ENCODE measurements at regions not wholly inside any gene's neighbourhood (a gene's known extent, or its start where the extent isn't known, plus 50 kb on each side); places are given as distances from the start of the nearest gene placed in this dataset.

- H3K27me3 Mint-ChIP-seq = peaks cover 6% of the 10 kb centered on the region
- H3K36me3 Mint-ChIP-seq = peaks cover 3% of the 10 kb centered on the region
- H3K4me1 Mint-ChIP-seq = peaks cover under 1 to 3% (median 3%) of the 10 kb centered on the region in 3 donors
- H3K9me3 Mint-ChIP-seq = peaks cover 0 to 1% (median 0%) of the 10 kb centered on the region in 3 donors
- no peak overlapping the region for H3K4me3 Mint-ChIP-seq
- no peak overlapping the region for H3K27ac Mint-ChIP-seq
Observed at GRCh38 chr15:52975941-52976449, 185.9 kb upstream of the ONECUT1 start.

GRCh38 chr15:52963865-52964264 is 173.7 kb upstream of the ONECUT1 start:
- H3K27ac Mint-ChIP-seq = no peak overlapping the region
- peaks cover 0 to 5% (median 4%) of the 10 kb centered on the region in 3 donors for H3K9me3 Mint-ChIP-seq
- H3K27me3 Mint-ChIP-seq = peaks cover 4% of the 10 kb centered on the region
- H3K4me3 Mint-ChIP-seq = no peak overlapping the region
- H3K4me1 Mint-ChIP-seq = no peaks in the 10 kb centered on the region
- H3K36me3 Mint-ChIP-seq = no peaks in the 10 kb centered on the region

GRCh38 chr15:52960283-52960682 is 170.1 kb upstream of the ONECUT1 start:
- Mint-ChIP-seq H3K4me1 (no peaks in the 10 kb centered on the region), H3K9me3 (peaks cover 0 to 5% (median 0%) of the 10 kb centered on the region in 3 donors), H3K36me3 (no peaks in the 10 kb centered on the region), H3K4me3 (no peak overlapping the region), H3K27ac (no peak overlapping the region), H3K27me3 (peaks cover 6% of the 10 kb centered on the region)

- H3K27me3 Mint-ChIP-seq = peaks cover 9% of the 10 kb centered on the region
- H3K27ac Mint-ChIP-seq = no peak overlapping the region
- peaks cover 1% of the 10 kb centered on the region for H3K36me3 Mint-ChIP-seq
- H3K4me3 Mint-ChIP-seq = no peak overlapping the region
- peaks cover 0 to 1% (median 0%) of the 10 kb centered on the region in 3 donors for H3K4me1 Mint-ChIP-seq
- H3K9me3 Mint-ChIP-seq = peaks cover 0 to 2% (median 1%) of the 10 kb centered on the region in 3 donors
Observed at GRCh38 chr15:52943746-52944145, 153.6 kb upstream of the ONECUT1 start.

GRCh38 chr15:52936489-52936888 is 146.4 kb upstream of the ONECUT1 start:
- no peaks in the 10 kb centered on the region for H3K4me1 Mint-ChIP-seq
- peaks cover 0 to 4% (median 4%) of the 10 kb centered on the region in 3 donors for H3K9me3 Mint-ChIP-seq
- H3K27ac Mint-ChIP-seq = no peak overlapping the region
- H3K27me3 Mint-ChIP-seq = peaks cover 7% of the 10 kb centered on the region
- no peaks in the 10 kb centered on the region for H3K36me3 Mint-ChIP-seq
- H3K4me3 Mint-ChIP-seq = no peak overlapping the region

- Mint-ChIP-seq H3K9me3 (peaks cover 3 to 5% (median 3%) of the 10 kb centered on the region in 3 donors), H3K27ac (no peak overlapping the region), H3K4me3 (no peak overlapping the region), H3K36me3 (no peaks in the 10 kb centered on the region), H3K27me3 (no peaks in the 10 kb centered on the region), H3K4me1 (no peaks in the 10 kb centered on the region)
Observed at GRCh38 chr15:52925130-52925529, 135.0 kb upstream of the ONECUT1 start.

GRCh38 chr15:52924630-52925029 is 134.5 kb upstream of the ONECUT1 start:
- H3K4me1 Mint-ChIP-seq = no peaks in the 10 kb centered on the region
- H3K36me3 Mint-ChIP-seq = no peaks in the 10 kb centered on the region
- no peaks in the 10 kb centered on the region for H3K27me3 Mint-ChIP-seq
- no peak overlapping the region for H3K27ac Mint-ChIP-seq
- no peak overlapping the region for H3K4me3 Mint-ChIP-seq
- peaks cover 4 to 5% (median 5%) of the 10 kb centered on the region in 3 donors for H3K9me3 Mint-ChIP-seq

- peaks cover 1 to 5% (median 5%) of the 10 kb centered on the region in 3 donors for H3K9me3 Mint-ChIP-seq
- H3K4me1 Mint-ChIP-seq = no peaks in the 10 kb centered on the region
- H3K4me3 Mint-ChIP-seq = no peak overlapping the region
Observed at GRCh38 chr15:52923626-52924025, 133.5 kb upstream of the ONECUT1 start.

GRCh38 chr15:52922871-52923270 is 132.7 kb upstream of the ONECUT1 start:
- Mint-ChIP-seq H3K9me3 (peaks cover 1 to 5% (median 5%) of the 10 kb centered on the region in 3 donors), H3K27ac (no peak overlapping the region), H3K27me3 (peaks cover 3% of the 10 kb centered on the region), H3K4me1 (no peaks in the 10 kb centered on the region), H3K36me3 (no peaks in the 10 kb centered on the region), H3K4me3 (no peak overlapping the region)

More at GRCh38 chr15:52923626-52924025, 133.5 kb upstream of the ONECUT1 start:
- H3K36me3 Mint-ChIP-seq = no peaks in the 10 kb centered on the region
- peaks cover 3% of the 10 kb centered on the region for H3K27me3 Mint-ChIP-seq
- H3K27ac Mint-ChIP-seq = no peak overlapping the region

- Mint-ChIP-seq H3K4me3 (no peak overlapping the region), H3K27ac (peak overlapping the region in 1 of 3 donors; percentile 84), H3K9me3 (peaks cover 0 to 4% (median 0%) of the 10 kb centered on the region in 3 donors), H3K4me1 (peaks cover 0 to 7% (median 0%) of the 10 kb centered on the region in 3 donors), H3K36me3 (no peaks in the 10 kb centered on the region), H3K27me3 (peaks cover 6% of the 10 kb centered on the region)
Observed at GRCh38 chr15:52912172-52912571, 122.0 kb upstream of the ONECUT1 start.

- H3K27ac Mint-ChIP-seq = no peak overlapping the region
- peaks cover 3% of the 10 kb centered on the region for H3K27me3 Mint-ChIP-seq
- no peaks in the 10 kb centered on the region for H3K36me3 Mint-ChIP-seq
- no peaks in the 10 kb centered on the region for H3K4me1 Mint-ChIP-seq
- H3K9me3 Mint-ChIP-seq = peaks cover 0 to 5% (median 0%) of the 10 kb centered on the region in 3 donors
- H3K4me3 Mint-ChIP-seq = no peak overlapping the region
Observed at GRCh38 chr15:52893338-52893737, 103.2 kb upstream of the ONECUT1 start.

- Mint-ChIP-seq H3K4me1 (no peaks in the 10 kb centered on the region), H3K27me3 (peaks cover 5% of the 10 kb centered on the region)
Observed at GRCh38 chr15:52879904-52880303, 89.8 kb upstream of the ONECUT1 start.

GRCh38 chr15:52879145-52879544 is 89.0 kb upstream of the ONECUT1 start:
- no peaks in the 10 kb centered on the region for H3K36me3 Mint-ChIP-seq
- peaks cover 5% of the 10 kb centered on the region for H3K27me3 Mint-ChIP-seq
- H3K27ac Mint-ChIP-seq = no peak overlapping the region
- H3K4me3 Mint-ChIP-seq = no peak overlapping the region
- H3K9me3 Mint-ChIP-seq = no peaks in the 10 kb centered on the region
- no peaks in the 10 kb centered on the region for H3K4me1 Mint-ChIP-seq

More at GRCh38 chr15:52879904-52880303, 89.8 kb upstream of the ONECUT1 start:
- H3K27ac Mint-ChIP-seq = no peak overlapping the region
- no peak overlapping the region for H3K4me3 Mint-ChIP-seq
- no peaks in the 10 kb centered on the region for H3K9me3 Mint-ChIP-seq
- no peaks in the 10 kb centered on the region for H3K36me3 Mint-ChIP-seq

GRCh38 chr15:52876991-52877663 is 87.0 kb upstream of the ONECUT1 start:
- no peaks in the 10 kb centered on the region for H3K9me3 Mint-ChIP-seq
- H3K4me3 Mint-ChIP-seq = no peak overlapping the region
- H3K36me3 Mint-ChIP-seq = no peaks in the 10 kb centered on the region
- H3K27me3 Mint-ChIP-seq = peaks cover 5% of the 10 kb centered on the region
- H3K27ac Mint-ChIP-seq = no peak overlapping the region
- H3K4me1 Mint-ChIP-seq = no peaks in the 10 kb centered on the region

- H3K36me3 Mint-ChIP-seq = no peaks in the 10 kb centered on the region
- H3K27me3 Mint-ChIP-seq = peaks cover 7% of the 10 kb centered on the region
- peaks cover 0 to 2% (median 0%) of the 10 kb centered on the region in 3 donors for H3K9me3 Mint-ChIP-seq
- no peaks in the 10 kb centered on the region for H3K4me1 Mint-ChIP-seq
- no peak overlapping the region for H3K27ac Mint-ChIP-seq
- no peak overlapping the region for H3K4me3 Mint-ChIP-seq
Observed at GRCh38 chr15:52872036-52872818, 82.1 kb upstream of the ONECUT1 start.
